NCI-H187 (cell line): ENCODE measurements at regions not wholly inside any gene's neighbourhood (a gene's known extent, or its start where the extent isn't known, plus 50 kb on each side); places are given as distances from the start of the nearest gene placed in this dataset.

Experiments
- DNase-seq, 2 experiments: peaks; one replicate each; lab custom pipeline; 2025; lab: John Stamatoyannopoulos, UW

GRCh38 chr18:51933903-51934302 is 406.1 kb upstream of the DCC start:
- DNase-seq = no peak

GRCh38 chr18:51936115-51936514 is 403.9 kb upstream of the DCC start:
- DNase-seq = no peak

GRCh38 chr18:51941999-51942398 is 398.0 kb upstream of the DCC start:
- no peak for DNase-seq

GRCh38 chr18:51943281-51943680 is 396.7 kb upstream of the DCC start:
- DNase-seq = no peak

GRCh38 chr18:51946946-51947345 is 393.1 kb upstream of the DCC start:
- DNase-seq = no peak

- no peak for DNase-seq
These were observed 387.2 kb upstream of the DCC start for GRCh38 chr18:51952844-51953243.

- no peak for DNase-seq
These were observed 386.5 kb upstream of the DCC start for GRCh38 chr18:51953521-51953920.

- no peak for DNase-seq
These were observed 384.9 kb upstream of the DCC start for GRCh38 chr18:51955136-51955535.

GRCh38 chr18:51957001-51957400 is 383.0 kb upstream of the DCC start:
- DNase-seq = no peak

- no peak for DNase-seq
These were observed 359.9 kb upstream of the DCC start for GRCh38 chr18:51980101-51980500.

GRCh38 chr18:51988277-51988676 is 351.7 kb upstream of the DCC start:
- no peak for DNase-seq

- no peak for DNase-seq
These were observed 342.9 kb upstream of the DCC start for GRCh38 chr18:51997129-51997528.

- no peak for DNase-seq
These were observed 341.9 kb upstream of the DCC start for GRCh38 chr18:51998066-51998465.

- no peak for DNase-seq
These were observed 341.3 kb upstream of the DCC start for GRCh38 chr18:51998711-51999110.

- DNase-seq = no peak
These were observed 340.6 kb upstream of the DCC start for GRCh38 chr18:51999351-51999750.

- DNase-seq = no peak
These were observed 339.6 kb upstream of the DCC start for GRCh38 chr18:52000435-52000834.

GRCh38 chr18:52001106-52001505 is 338.9 kb upstream of the DCC start:
- no peak for DNase-seq

GRCh38 chr18:52002600-52002999 is 337.4 kb upstream of the DCC start:
- DNase-seq = no peak

GRCh38 chr18:52007105-52007504 is 332.9 kb upstream of the DCC start:
- no peak for DNase-seq

- no peak for DNase-seq
These were observed 331.7 kb upstream of the DCC start for GRCh38 chr18:52008330-52008729.

- DNase-seq = no peak
These were observed 331.3 kb upstream of the DCC start for GRCh38 chr18:52008736-52009135.

- DNase-seq = no peak
These were observed 330.0 kb upstream of the DCC start for GRCh38 chr18:52009958-52010357.

- DNase-seq = no peak
These were observed 293.9 kb upstream of the DCC start for GRCh38 chr18:52045946-52046675.

GRCh38 chr18:52046842-52047241 is 293.2 kb upstream of the DCC start:
- no peak for DNase-seq
